Colon (tissue), 2 donors: ENCODE measurements at regions not wholly inside any gene's neighbourhood (a gene's known extent, or its start where the extent isn't known, plus 50 kb on each side); places are given as distances from the start of the nearest gene placed in this dataset.

Source experiments
- FAIRE-seq: peaks from 2 replicates; lab custom pipeline; 2012; peaks lifted over from hg19 to GRCh38; lab: Jason Lieb, UNC
- donor health status: control.
- donor health status: control.

- FAIRE-seq, result no peak
Measured at GRCh38 chr6:40907198-40907701, 131.8 kb downstream of the UNC5CL start.

DNA sequence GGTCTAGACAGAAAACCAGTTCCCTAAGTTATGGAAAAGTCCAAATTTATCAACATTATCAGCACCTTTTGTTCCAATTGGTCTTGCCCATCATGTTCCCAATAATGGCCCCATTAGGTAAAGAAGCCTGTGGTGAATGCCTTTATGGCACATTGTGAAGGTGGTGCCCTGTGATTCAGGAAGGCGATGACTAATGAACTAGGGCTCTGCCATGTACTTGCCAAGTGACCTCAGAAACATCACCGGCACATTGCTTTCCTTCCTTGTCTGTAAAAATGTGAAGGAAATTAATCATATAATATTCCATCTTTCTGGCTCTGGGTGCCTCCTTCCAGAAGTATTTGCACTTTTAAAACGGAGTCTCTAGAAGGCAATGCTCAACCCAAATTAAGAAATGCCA, 132.3 kb downstream of the UNC5CL start:
- no peak for FAIRE-seq

DNA sequence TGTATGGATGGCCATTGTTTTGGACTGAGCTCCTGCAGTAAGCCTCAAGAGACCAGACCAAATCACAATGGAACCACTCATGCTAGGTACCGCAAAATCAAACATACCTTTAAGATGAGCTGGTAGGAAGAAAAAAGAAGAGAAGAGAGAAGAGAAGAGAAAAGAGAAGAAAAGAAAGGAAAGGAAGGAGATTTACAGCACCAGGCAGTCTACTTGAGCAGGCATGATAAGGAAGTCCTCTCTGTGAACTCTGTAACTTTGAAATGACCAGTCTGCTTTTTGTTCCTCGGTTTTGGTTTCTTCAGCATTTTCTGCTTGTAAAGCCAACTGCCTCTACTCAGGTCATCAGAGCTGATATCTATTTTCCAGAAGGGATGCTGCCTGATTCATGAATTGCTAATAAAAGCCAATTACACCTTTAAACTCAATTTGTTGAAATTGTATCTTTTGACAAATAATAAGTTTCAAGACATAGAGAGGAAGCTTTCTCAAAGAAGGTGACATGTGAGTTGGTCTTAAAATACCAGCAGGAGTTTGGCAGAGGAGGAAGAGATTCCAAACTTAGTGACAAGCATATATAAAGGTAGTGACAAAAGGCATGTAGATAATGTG, 134.3 kb downstream of the UNC5CL start:
- no peak for FAIRE-seq

GRCh38 chr6:40903456-40903855, 135.6 kb downstream of the UNC5CL start:
- FAIRE-seq, result no peak

DNA sequence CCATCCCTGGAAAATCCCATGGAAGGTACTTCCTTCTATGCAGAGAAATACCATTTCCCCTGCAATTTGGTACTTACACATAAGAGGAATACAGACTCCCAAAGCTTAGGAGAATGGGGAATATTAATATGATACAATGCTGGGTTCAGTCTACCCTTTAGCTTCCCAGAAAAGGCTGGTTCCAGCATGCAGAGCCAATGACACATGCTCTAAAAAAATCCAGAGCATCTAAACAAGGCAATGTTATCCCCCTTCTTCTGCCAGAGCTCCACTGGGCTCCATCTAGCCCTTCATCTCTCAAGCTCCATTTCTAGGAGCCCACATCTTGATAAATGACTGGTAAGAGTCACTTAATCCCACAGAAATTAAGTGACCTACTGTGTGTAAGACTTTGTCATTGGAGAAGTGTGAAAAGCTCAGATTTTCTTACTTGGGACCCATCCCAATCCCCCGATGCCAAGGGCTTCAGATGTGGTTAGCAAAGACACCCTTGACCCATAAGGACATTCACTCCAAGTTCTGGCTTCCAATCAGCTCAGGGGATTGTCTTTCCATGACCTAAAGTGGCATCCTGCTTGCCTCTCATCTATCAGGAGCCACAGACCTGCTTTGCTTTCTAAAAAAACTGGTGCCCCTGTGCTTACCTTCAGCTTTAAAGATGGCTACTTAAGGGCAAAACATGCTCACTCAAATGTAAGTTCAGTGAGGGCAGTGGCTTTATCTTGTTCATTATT, 137.5 kb downstream of the UNC5CL start:
- no peak for FAIRE-seq

GRCh38 chr6:40900791-40901190, 138.2 kb downstream of the UNC5CL start:
- FAIRE-seq, result no peak

GRCh38 chr6:40899684-40900155, 139.3 kb downstream of the UNC5CL start:
- FAIRE-seq, result no peak

GRCh38 chr6:40898073-40898472, 140.9 kb downstream of the UNC5CL start:
- FAIRE-seq, result no peak

GRCh38 chr6:40897390-40898003, 141.5 kb downstream of the UNC5CL start:
- FAIRE-seq, result no peak

DNA sequence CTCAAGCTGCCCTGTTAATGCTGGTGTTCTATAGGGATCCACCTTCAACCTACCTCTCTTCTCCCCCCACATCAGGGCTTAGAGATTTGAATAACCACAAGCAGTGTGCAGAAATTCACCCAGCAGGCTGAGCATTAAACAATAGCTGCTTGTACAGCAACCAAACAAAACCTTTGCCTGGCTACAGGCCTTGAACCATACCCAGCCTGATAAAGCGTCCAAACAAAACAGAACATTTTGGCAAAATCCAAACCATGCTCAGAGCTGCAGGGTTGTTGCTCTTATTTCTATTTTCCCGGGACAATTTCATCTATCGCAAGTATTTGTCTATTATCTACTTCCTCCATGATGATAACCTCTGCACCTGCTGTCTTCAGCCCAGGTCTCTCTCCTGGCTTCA, 142.3 kb downstream of the UNC5CL start:
- no peak for FAIRE-seq

DNA sequence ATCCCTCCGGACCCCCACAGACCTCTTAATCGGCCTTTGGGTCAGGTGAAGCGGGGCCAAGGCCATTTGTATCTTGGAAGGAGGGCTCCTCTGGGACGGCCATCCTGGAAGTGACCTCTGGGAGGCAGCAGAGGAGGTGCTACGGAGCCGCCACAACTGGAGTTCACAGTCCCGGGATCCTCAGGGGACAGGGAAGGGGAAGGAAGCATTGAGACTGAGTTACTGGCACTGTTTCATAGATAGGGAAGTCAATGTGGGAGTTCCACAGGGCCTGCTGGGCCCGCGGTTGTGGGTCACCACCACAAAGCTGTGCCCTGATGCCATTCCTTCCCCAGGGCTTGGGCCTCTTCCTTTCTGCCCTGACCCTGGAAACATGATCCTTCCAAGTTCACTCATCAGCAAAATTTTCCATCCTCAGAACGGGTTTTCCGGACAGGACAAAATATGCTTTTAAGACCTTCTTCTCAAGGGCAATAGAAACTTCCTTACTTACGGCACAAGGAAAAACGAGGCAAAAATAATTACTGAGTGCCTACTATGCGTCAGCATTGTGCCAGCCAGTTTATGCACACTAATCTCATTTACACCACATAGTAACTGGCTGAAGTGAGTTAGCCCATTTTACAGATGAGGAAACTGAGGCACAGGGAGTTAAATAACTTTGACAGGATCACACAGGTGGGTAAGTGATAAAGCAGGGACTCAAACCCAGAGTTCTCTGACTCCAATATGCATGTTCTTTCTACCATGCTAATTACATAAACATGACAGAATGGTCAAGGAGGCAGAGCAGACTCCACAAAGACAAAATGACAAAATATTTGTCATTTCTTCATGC, 143.8 kb downstream of the UNC5CL start:
- no peak for FAIRE-seq

GRCh38 chr6:40893021-40893420, 146.0 kb downstream of the UNC5CL start:
- FAIRE-seq, result no peak

GRCh38 chr6:40892223-40892622, 146.8 kb downstream of the UNC5CL start:
- no peak for FAIRE-seq

DNA sequence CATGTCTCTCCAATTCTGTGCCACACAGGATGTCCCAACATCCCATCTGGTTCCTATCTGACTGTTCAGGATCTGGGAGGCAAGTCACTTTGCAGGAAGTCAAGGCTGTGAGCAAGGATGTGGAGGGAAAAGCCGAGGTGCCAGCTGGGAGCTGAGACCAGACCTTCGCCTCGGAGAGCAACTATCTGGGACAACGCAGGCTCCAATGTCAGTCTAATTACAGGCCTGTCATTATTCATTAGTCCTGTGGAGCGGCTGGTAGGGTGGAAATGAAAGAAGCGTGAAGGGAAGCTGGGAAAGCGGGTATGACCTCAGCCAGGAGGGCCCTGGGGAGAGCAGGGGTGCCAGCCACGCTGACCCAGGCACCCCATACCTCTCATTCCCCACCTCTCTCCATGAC, 147.3 kb downstream of the UNC5CL start:
- FAIRE-seq, result no peak

DNA sequence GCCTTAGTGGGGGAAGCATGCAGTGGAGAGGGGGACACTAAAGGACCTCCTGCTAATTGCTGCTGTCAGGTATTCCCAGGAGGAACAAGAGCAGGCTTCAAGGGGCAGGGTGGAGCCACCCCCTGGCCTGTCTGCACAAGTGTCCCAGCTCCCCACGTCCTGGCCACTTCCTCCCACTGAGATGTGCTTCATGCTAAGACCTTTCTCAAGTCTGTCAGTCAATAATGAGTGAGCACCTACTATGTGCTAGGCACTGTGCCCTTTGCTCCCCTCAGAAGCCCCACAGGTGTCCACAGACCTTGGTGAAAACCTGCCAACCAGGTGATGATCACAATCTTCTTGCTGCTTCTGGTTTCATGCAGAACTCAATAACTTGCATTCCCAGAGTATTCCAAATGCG, 147.9 kb downstream of the UNC5CL start:
- FAIRE-seq, result no peak

- FAIRE-seq, result no peak
Measured at GRCh38 chr6:40889137-40889832, 149.7 kb downstream of the UNC5CL start.

- no peak for FAIRE-seq
Measured at GRCh38 chr6:40888456-40888990, 150.5 kb downstream of the UNC5CL start.

GRCh38 chr6:40887792-40888340, 151.2 kb downstream of the UNC5CL start:
- no peak for FAIRE-seq

GRCh38 chr6:40887079-40887791, 151.8 kb downstream of the UNC5CL start:
- no peak for FAIRE-seq

DNA sequence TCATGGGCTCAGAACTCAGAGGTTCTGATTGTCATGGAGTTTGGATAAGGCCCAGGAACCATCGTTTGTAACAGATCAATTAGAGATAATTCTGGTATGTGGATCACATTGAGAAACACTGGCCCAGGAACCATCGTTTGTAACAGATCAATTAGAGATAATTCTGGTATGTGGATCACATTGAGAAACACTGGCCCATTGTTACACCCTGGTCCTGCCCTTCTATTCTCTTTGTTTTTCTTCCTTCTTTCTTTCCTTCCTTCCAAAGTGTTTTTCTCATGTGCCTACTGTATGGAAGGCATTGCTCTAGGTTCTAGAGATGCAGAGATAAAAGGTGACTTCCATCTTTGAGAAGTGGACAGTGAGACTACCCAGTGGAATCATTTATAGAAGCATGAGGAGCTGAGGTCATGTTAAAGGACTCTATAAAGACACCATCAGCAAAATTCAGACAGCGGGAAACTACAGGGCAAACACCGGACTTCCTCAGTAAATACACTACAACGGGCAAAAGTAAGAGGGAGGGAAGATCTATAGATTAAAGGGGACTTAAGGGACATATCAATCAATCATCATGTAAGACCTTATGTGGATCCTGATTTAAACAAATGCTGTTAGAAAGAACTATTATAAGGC, 153.8 kb downstream of the UNC5CL start:
- FAIRE-seq, result no peak
